Astrocyte (in vitro differentiated cells and primary cell): ENCODE measurements at regions not wholly inside any gene's neighbourhood (a gene's known extent, or its start where the extent isn't known, plus 50 kb on each side); places are given as distances from the start of the nearest gene placed in this dataset.

ENCODE experiments used
- DNase-seq: peaks from one replicate; pipeline ENCODE4 v3.0.0-alpha.2; 2010; ENCODE audit warnings: low read depth
- FAIRE-seq: peaks from 2 replicates; lab custom pipeline; 2011; peaks lifted over from hg19 to GRCh38; lab: Jason Lieb, UNC
- H2AFZ ChIP-seq: 2 replicates; pipeline ENCODE4 v1.6.0; 2012; ENCODE audit warnings: low read depth, low read length, inconsistent platforms
- H3K27ac ChIP-seq: 2 replicates; pipeline ENCODE4 v1.5.1; 2011; ENCODE audit warnings: low read depth, low read length, inconsistent platforms
- H3K27me3 ChIP-seq: 2 replicates; pipeline ENCODE4 v1.6.0; 2011; ENCODE audit warnings: low read length, inconsistent platforms; ENCODE audit not compliant: insufficient read depth
- H3K36me3 ChIP-seq: 2 replicates; pipeline ENCODE4 v1.5.1; 2011; ENCODE audit warnings: low read length, inconsistent platforms; ENCODE audit not compliant: insufficient read depth
- H3K4me1 ChIP-seq: 2 replicates; pipeline ENCODE4 v1.5.1; 2011; ENCODE audit warnings: low read length, inconsistent platforms; ENCODE audit not compliant: insufficient read depth
- H3K4me2 ChIP-seq: 2 replicates; pipeline ENCODE4 v1.6.0; 2012; ENCODE audit warnings: low read length, inconsistent platforms
- H3K4me3 ChIP-seq: 2 replicates; pipeline ENCODE4 v1.5.1; 2011; ENCODE audit warnings: low read depth, mild to moderate bottlenecking, low read length, inconsistent platforms; ENCODE audit not compliant: insufficient read depth
- H3K79me2 ChIP-seq: 2 replicates; pipeline ENCODE4 v1.6.0; 2012; ENCODE audit warnings: mild to moderate bottlenecking, low read length, inconsistent platforms; ENCODE audit not compliant: insufficient read depth
- H3K9ac ChIP-seq: 2 replicates; pipeline ENCODE4 v1.6.0; 2012; ENCODE audit warnings: mild to moderate bottlenecking, low read length, inconsistent platforms
- H3K9me3 ChIP-seq: 2 replicates; pipeline ENCODE4 v1.5.1; 2012; ENCODE audit warnings: low read depth, mild to moderate bottlenecking, low read length, inconsistent platforms; ENCODE audit not compliant: insufficient read depth
- H4K20me1 ChIP-seq: 2 replicates; pipeline ENCODE4 v1.6.0; 2012; ENCODE audit warnings: low read length, inconsistent platforms; ENCODE audit not compliant: insufficient read depth
- H3K27ac Mint-ChIP-seq: one replicate; pipeline ENCODE4 v1.8.0; 2021; ENCODE audit warnings: mild to moderate bottlenecking, mixed read lengths; ENCODE audit not compliant: unreplicated experiment
- H3K27me3 Mint-ChIP-seq: one replicate; pipeline ENCODE4 v1.8.0; 2021; ENCODE audit warnings: low read depth, mixed read lengths; ENCODE audit not compliant: unreplicated experiment
- H3K36me3 Mint-ChIP-seq: one replicate; pipeline ENCODE4 v1.8.0; 2021; ENCODE audit warnings: low read depth, mixed read lengths; ENCODE audit not compliant: unreplicated experiment
- H3K4me1 Mint-ChIP-seq: one replicate; pipeline ENCODE4 v1.8.0; 2021; ENCODE audit warnings: low read depth, mixed read lengths; ENCODE audit not compliant: unreplicated experiment
- H3K4me3 Mint-ChIP-seq: one replicate; pipeline ENCODE4 v1.8.0; 2021; ENCODE audit warnings: mild to moderate bottlenecking, moderate library complexity, mixed read lengths; ENCODE audit not compliant: unreplicated experiment
- H3K9me3 Mint-ChIP-seq: one replicate; pipeline ENCODE4 v1.8.0; 2021; ENCODE audit warnings: mild to moderate bottlenecking, mixed read lengths; ENCODE audit not compliant: unreplicated experiment
- CTCF ChIP-seq: IDR thresholded peaks from 2 replicates; pipeline ENCODE4 v1.5.1; 2011; ENCODE audit warnings: low read depth, mild to moderate bottlenecking, inconsistent platforms, low read length, moderate library complexity; ENCODE audit not compliant: insufficient read depth
- EZH2 ChIP-seq: IDR thresholded peaks from 2 replicates; pipeline ENCODE4 v1.6.1; 2012; ENCODE audit warnings: mild to moderate bottlenecking, low read length, inconsistent platforms; ENCODE audit not compliant: insufficient read depth

GRCh38 chr4:142955501-142955900 lies 109.4 kb upstream of the INPP4B start:
- Histone ChIP-seq H4K20me1 (no peaks in the 10 kb centered on the region), H3K36me3 (no peaks in the 10 kb centered on the region), H2AFZ (no peak overlapping the region), H3K4me1 (no peaks in the 10 kb centered on the region), H3K27ac (no peak overlapping the region), H3K9ac (no peak overlapping the region), H3K79me2 (no peaks in the 10 kb centered on the region), H3K4me2 (no peak overlapping the region), H3K9me3 (no peaks in the 10 kb centered on the region), H3K4me3 (no peak overlapping the region), H3K27me3 (no peaks in the 10 kb centered on the region)
- FAIRE-seq, result no peak
- Mint-ChIP-seq H3K27me3 (no peaks in the 10 kb centered on the region), H3K4me3 (no peak overlapping the region), H3K36me3 (no peaks in the 10 kb centered on the region), H3K4me1 (peaks cover 1% of the 10 kb centered on the region), H3K27ac (no peak overlapping the region), H3K9me3 (no peaks in the 10 kb centered on the region)
- TF ChIP-seq CTCF, result no peak
- no peak for TF ChIP-seq EZH2
- DNase-seq, result no peak

GRCh38 chr4:142959173-142959572 lies 113.1 kb upstream of the INPP4B start:
- Histone ChIP-seq H3K4me1 (no peaks in the 10 kb centered on the region), H3K4me2 (no peak overlapping the region), H3K27me3 (no peaks in the 10 kb centered on the region), H2AFZ (no peak overlapping the region), H4K20me1 (no peaks in the 10 kb centered on the region), H3K36me3 (no peaks in the 10 kb centered on the region), H3K79me2 (no peaks in the 10 kb centered on the region), H3K27ac (no peak overlapping the region), H3K4me3 (no peak overlapping the region), H3K9ac (no peak overlapping the region), H3K9me3 (no peaks in the 10 kb centered on the region)
- peaks cover 4% of the 10 kb centered on the region for H3K4me1 Mint-ChIP-seq
- DNase-seq (peak; percentile 17), FAIRE-seq (no peak)
- H3K4me3 Mint-ChIP-seq, result no peak overlapping the region
- H3K27me3 Mint-ChIP-seq, result no peaks in the 10 kb centered on the region
- H3K27ac Mint-ChIP-seq, result no peak overlapping the region
- no peaks in the 10 kb centered on the region for H3K9me3 Mint-ChIP-seq
- H3K36me3 Mint-ChIP-seq, result no peaks in the 10 kb centered on the region
- TF ChIP-seq EZH2 (no peak), CTCF (no peak)

GRCh38 chr4:142960126-142960525 lies 114.0 kb upstream of the INPP4B start:
- Histone ChIP-seq H3K4me2 (no peak overlapping the region), H3K36me3 (no peaks in the 10 kb centered on the region), H3K4me1 (no peaks in the 10 kb centered on the region), H3K4me3 (no peak overlapping the region), H2AFZ (no peak overlapping the region), H3K9me3 (no peaks in the 10 kb centered on the region), H3K79me2 (no peaks in the 10 kb centered on the region), H3K9ac (no peak overlapping the region), H3K27me3 (no peaks in the 10 kb centered on the region), H4K20me1 (no peaks in the 10 kb centered on the region), H3K27ac (no peak overlapping the region)
- no peak for FAIRE-seq
- Mint-ChIP-seq H3K9me3 (peaks cover 1% of the 10 kb centered on the region), H3K4me3 (no peak overlapping the region), H3K36me3 (no peaks in the 10 kb centered on the region), H3K27ac (no peak overlapping the region), H3K4me1 (peaks cover 4% of the 10 kb centered on the region), H3K27me3 (no peaks in the 10 kb centered on the region)
- DNase-seq, result no peak
- TF ChIP-seq CTCF, result no peak
- TF ChIP-seq EZH2, result no peak
